ENCODE measurements at regions not wholly inside any gene's neighbourhood (a gene's known extent, or its start where the extent isn't known, plus 50 kb on each side); places are given as distances from the start of the nearest gene placed in this dataset.

GRCh38 chr5:44183753-44184152 lies 205.5 kb downstream of the FGF10 start:
- Mint-ChIP-seq H3K4me1 (ENCODE audit: low read depth) (no peaks in the 10 kb centered on the region), H3K9me3 (ENCODE audit: low read depth) (peaks cover 5% of the 10 kb centered on the region), H3K27me3 (no peaks in the 10 kb centered on the region), H3K4me3 (ENCODE audit: low read depth) (no peak overlapping the region), H3K27ac (no peak overlapping the region), H3K36me3 (ENCODE audit: insufficient read depth) (no peaks in the 10 kb centered on the region)
- no peak for DNase-seq (ENCODE audit: low spot score, unreplicated experiment)
- no peak for TF ChIP-seq CTCF (IDR thresholded peaks at IDR 0.05; ENCODE audit: unreplicated experiment)

- DNase-seq (ENCODE audit: low spot score, unreplicated experiment): no peak
- H3K4me3 Mint-ChIP-seq (ENCODE audit: low read depth): no peak overlapping the region
- no peak overlapping the region for H3K27ac Mint-ChIP-seq
- no peak for TF ChIP-seq CTCF (IDR thresholded peaks at IDR 0.05; ENCODE audit: unreplicated experiment)
- H3K4me1 Mint-ChIP-seq (ENCODE audit: low read depth): no peaks in the 10 kb centered on the region
- H3K27me3 Mint-ChIP-seq: no peaks in the 10 kb centered on the region
- H3K36me3 Mint-ChIP-seq (ENCODE audit: insufficient read depth): no peaks in the 10 kb centered on the region
- H3K9me3 Mint-ChIP-seq (ENCODE audit: low read depth): peaks cover 5% of the 10 kb centered on the region
These were observed 205.9 kb downstream of the FGF10 start for GRCh38 chr5:44183312-44183711.

- no peak for TF ChIP-seq CTCF (IDR thresholded peaks at IDR 0.05; ENCODE audit: unreplicated experiment)
- H3K36me3 Mint-ChIP-seq (ENCODE audit: insufficient read depth): no peaks in the 10 kb centered on the region
- no peaks in the 10 kb centered on the region for H3K27me3 Mint-ChIP-seq
- peaks cover 4% of the 10 kb centered on the region for H3K4me1 Mint-ChIP-seq (ENCODE audit: low read depth)
- H3K9me3 Mint-ChIP-seq (ENCODE audit: low read depth): peaks cover 29% of the 10 kb centered on the region
- DNase-seq (ENCODE audit: low spot score, unreplicated experiment): no peak
- no peak overlapping the region for H3K27ac Mint-ChIP-seq
- no peak overlapping the region for H3K4me3 Mint-ChIP-seq (ENCODE audit: low read depth)
These were observed 210.8 kb downstream of the FGF10 start for GRCh38 chr5:44178414-44178813.

GRCh38 chr5:44167540-44167939 lies 221.7 kb downstream of the FGF10 start:
- H3K9me3 Mint-ChIP-seq (ENCODE audit: low read depth): peaks cover 14% of the 10 kb centered on the region
- H3K4me1 Mint-ChIP-seq (ENCODE audit: low read depth): peaks cover 7% of the 10 kb centered on the region
- no peak overlapping the region for H3K27ac Mint-ChIP-seq
- H3K36me3 Mint-ChIP-seq (ENCODE audit: insufficient read depth): no peaks in the 10 kb centered on the region
- DNase-seq (ENCODE audit: low spot score, unreplicated experiment): no peak
- H3K27me3 Mint-ChIP-seq: peaks cover 58% of the 10 kb centered on the region
- TF ChIP-seq CTCF (IDR thresholded peaks at IDR 0.05; ENCODE audit: unreplicated experiment): no peak
- no peak overlapping the region for H3K4me3 Mint-ChIP-seq (ENCODE audit: low read depth)

- H3K27me3 Mint-ChIP-seq: peaks cover 13% of the 10 kb centered on the region
- no peak for DNase-seq (ENCODE audit: low spot score, unreplicated experiment)
- no peaks in the 10 kb centered on the region for H3K4me1 Mint-ChIP-seq (ENCODE audit: low read depth)
- no peak overlapping the region for H3K27ac Mint-ChIP-seq
- H3K4me3 Mint-ChIP-seq (ENCODE audit: low read depth): no peak overlapping the region
- TF ChIP-seq CTCF (IDR thresholded peaks at IDR 0.05; ENCODE audit: unreplicated experiment): no peak
- peaks cover 11% of the 10 kb centered on the region for H3K9me3 Mint-ChIP-seq (ENCODE audit: low read depth)
- H3K36me3 Mint-ChIP-seq (ENCODE audit: insufficient read depth): no peaks in the 10 kb centered on the region
These were observed 228.9 kb downstream of the FGF10 start for GRCh38 chr5:44160369-44160768.
